ENCODE measurements at regions not wholly inside any gene's neighbourhood (a gene's known extent, or its start where the extent isn't known, plus 50 kb on each side); places are given as distances from the start of the nearest gene placed in this dataset.
"Not testable (repeated sequence)": the region's sequence is repeated elsewhere in the genome, so short reads cannot be mapped to it uniquely, and the experiment has no call there.

DNA sequence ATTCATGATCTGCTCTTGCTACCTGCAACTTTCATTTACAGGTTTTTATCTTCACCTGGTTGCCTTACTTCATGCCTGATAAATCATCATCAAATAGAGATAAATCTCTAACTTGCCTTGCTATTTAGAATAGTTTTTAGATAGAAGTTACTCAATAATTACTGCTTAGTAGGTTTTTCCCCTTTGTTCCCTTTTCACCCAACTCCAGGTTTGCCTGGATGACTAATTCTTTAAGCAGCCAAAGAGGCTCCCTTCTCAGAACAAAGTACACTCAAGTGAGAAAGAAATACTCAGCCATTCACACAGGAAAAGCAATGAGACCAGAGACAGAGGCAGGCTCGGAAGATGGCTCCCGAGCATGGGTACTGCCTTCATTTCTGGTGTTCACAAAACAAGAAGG lies 268.1 kb upstream of the CRBN start:
- TF ChIP-seq, protein P1, sequence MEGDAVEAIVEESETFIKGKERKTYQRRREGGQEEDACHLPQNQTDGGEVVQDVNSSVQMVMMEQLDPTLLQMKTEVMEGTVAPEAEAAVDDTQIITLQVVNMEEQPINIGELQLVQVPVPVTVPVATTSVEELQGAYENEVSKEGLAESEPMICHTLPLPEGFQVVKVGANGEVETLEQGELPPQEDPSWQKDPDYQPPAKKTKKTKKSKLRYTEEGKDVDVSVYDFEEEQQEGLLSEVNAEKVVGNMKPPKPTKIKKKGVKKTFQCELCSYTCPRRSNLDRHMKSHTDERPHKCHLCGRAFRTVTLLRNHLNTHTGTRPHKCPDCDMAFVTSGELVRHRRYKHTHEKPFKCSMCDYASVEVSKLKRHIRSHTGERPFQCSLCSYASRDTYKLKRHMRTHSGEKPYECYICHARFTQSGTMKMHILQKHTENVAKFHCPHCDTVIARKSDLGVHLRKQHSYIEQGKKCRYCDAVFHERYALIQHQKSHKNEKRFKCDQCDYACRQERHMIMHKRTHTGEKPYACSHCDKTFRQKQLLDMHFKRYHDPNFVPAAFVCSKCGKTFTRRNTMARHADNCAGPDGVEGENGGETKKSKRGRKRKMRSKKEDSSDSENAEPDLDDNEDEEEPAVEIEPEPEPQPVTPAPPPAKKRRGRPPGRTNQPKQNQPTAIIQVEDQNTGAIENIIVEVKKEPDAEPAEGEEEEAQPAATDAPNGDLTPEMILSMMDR (IDR thresholded peaks at IDR 0.05; ENCODE audit: low read depth, low read length) = no peak
- in situ Hi-C loops (cut with HindIII; ENCODE audit: low sequenced_read_pairs) = no loop called here
- no peak overlapping the region for H3K4me3 ChIP-seq (ENCODE audit: low read depth, low read length)
- no peak for DNase-seq (ENCODE audit: low read depth, low spot score)

GRCh38 chr3:3446251-3446650 lies 266.8 kb upstream of the CRBN start:
- TF ChIP-seq, protein P1 (IDR thresholded peaks at IDR 0.05; ENCODE audit: low read depth, low read length) = no peak
- DNase-seq (ENCODE audit: low read depth, low spot score) = no peak
- no peak overlapping the region for H3K4me3 ChIP-seq (ENCODE audit: low read depth, low read length)
- in situ Hi-C loops (cut with HindIII; ENCODE audit: low sequenced_read_pairs) = no loop called here

GRCh38 chr3:3443482-3443881 lies 264.0 kb upstream of the CRBN start:
- TF ChIP-seq, protein P1 (IDR thresholded peaks at IDR 0.05; ENCODE audit: low read depth, low read length) = no peak
- DNase-seq (ENCODE audit: low read depth, low spot score) = no peak
- in situ Hi-C loops (cut with HindIII; ENCODE audit: low sequenced_read_pairs) = no loop called here
- no peak overlapping the region for H3K4me3 ChIP-seq (ENCODE audit: low read depth, low read length)

DNA sequence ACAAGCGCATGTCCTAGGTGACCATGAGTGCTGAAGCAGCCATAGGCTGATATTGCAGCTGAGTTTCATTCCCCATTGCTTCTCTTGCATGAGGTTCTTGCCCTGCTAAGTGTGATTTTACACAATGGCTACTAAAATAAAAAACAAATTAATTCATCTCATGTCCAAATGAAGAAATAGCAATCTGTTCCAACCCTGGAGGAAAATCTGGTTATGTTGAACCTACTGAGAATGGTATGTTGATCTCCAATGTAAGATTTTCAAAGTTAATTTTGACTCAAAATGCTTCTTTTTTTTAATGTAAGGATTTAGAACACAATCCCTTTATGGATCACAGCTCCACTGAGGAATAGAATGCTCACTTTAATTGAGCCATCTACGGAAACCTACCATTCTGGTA lies 254.2 kb upstream of the CRBN start:
- in situ Hi-C loops (cut with HindIII; ENCODE audit: low sequenced_read_pairs) = no loop called here
- TF ChIP-seq, protein P1 (IDR thresholded peaks at IDR 0.05; ENCODE audit: low read depth, low read length) = no peak
- H3K4me3 ChIP-seq (ENCODE audit: low read depth, low read length) = no peak overlapping the region
- no peak for DNase-seq (ENCODE audit: low read depth, low spot score)

- TF ChIP-seq, protein P1 (IDR thresholded peaks at IDR 0.05; ENCODE audit: low read depth, low read length) = no peak
- H3K4me3 ChIP-seq (ENCODE audit: low read depth, low read length) = no peak overlapping the region
- in situ Hi-C loops (cut with HindIII; ENCODE audit: low sequenced_read_pairs) = no loop called here
- no peak for DNase-seq (ENCODE audit: low read depth, low spot score)
Measured at GRCh38 chr3:3429841-3430240, 250.3 kb upstream of the CRBN start.

DNA sequence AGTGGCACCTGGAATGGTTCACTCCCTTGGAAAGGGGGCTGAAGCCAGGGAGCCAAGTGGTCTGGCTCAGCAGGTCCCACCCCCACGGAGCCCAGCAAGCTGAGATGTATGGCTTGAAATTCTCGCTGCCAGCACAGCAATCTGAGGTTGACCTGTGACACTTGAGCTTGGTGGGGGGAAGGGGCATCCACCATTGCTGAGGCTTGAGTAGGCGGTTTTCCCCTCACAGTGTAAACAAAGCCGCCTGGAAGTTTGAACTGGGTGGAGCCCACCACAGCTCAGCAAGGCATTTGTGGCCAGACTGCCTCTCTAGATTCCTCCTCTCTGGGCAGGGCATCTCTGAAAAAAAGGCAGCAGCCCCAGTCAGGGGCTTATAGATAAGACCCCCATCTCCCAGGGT lies 228.2 kb upstream of the CRBN start:
- H3K4me3 ChIP-seq (ENCODE audit: low read depth, low read length); in situ Hi-C loops (cut with HindIII; ENCODE audit: low sequenced_read_pairs); DNase-seq (ENCODE audit: low read depth, low spot score): not testable (repeated sequence)

- no peak for DNase-seq (ENCODE audit: low read depth, low spot score)
- no peak overlapping the region for H3K4me3 ChIP-seq (ENCODE audit: low read depth, low read length)
- TF ChIP-seq, protein P1 (IDR thresholded peaks at IDR 0.05; ENCODE audit: low read depth, low read length) = no peak
- in situ Hi-C loops (cut with HindIII; ENCODE audit: low sequenced_read_pairs) = no loop called here
Measured at GRCh38 chr3:3405131-3405530, 225.6 kb upstream of the CRBN start.
